HG03095 (cell line): ENCODE measurements at regions not wholly inside any gene's neighbourhood (a gene's known extent, or its start where the extent isn't known, plus 50 kb on each side); places are given as distances from the start of the nearest gene placed in this dataset.

Experiments
- ATAC-seq: cut with Tn5 transposase; IDR thresholded peaks from one replicate; pipeline ENCODE4 v1.9.1; 2021; ENCODE audit warnings: moderate library complexity; ENCODE audit not compliant: unreplicated experiment

DNA sequence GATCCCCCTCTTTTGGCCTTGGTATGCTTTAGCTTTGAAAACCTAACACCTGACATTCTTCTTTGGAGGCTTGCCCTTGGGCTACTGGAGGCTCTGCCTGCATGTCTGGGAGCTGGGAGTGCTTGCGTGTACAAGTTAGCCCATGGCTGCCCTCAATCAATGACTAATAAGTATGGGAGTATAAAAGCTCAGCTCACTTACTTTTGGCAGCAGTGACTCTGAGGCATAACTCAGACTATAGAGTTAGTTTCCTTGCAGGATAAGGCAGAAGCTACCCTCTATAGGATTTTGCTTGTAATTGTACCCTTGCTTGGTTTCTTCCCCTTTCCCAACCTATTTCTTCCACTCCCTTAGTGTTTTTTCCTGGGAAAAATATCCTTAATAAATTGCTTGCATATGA is 247.9 kb downstream of the PPP1R2C start:
- ATAC-seq = no peak

DNA sequence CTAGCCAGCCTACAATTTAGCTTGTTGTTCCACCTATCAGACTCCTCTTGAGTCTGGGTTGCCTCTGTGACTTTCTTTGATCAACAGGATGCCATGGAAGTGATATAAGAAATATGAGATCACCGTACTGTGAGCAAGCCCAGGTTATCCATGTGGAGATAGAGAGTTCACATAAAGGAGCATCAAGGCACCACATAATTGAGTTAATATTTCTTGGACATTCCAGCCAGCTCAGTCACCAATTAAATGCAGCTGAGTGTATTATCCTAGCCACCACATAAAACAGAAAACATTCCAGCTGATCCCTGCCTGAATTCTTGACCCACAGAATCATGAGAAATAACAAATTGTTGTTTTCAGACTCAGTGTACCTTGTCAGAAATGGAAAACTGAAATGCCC is 253.6 kb downstream of the PPP1R2C start:
- no peak for ATAC-seq

GRCh38 chrX:42519666-42520231 is 258.2 kb downstream of the PPP1R2C start:
- ATAC-seq = no peak

GRCh38 chrX:42515939-42516338 is 262.0 kb downstream of the PPP1R2C start:
- no peak for ATAC-seq

GRCh38 chrX:42505016-42505415 is 272.9 kb downstream of the PPP1R2C start:
- no peak for ATAC-seq

GRCh38 chrX:42499620-42500019 is 278.3 kb downstream of the PPP1R2C start:
- ATAC-seq = no peak

GRCh38 chrX:42497356-42497755 is 280.6 kb downstream of the PPP1R2C start:
- ATAC-seq = no peak

- no peak for ATAC-seq
Observed at GRCh38 chrX:42496239-42496638, 281.7 kb downstream of the PPP1R2C start.

DNA sequence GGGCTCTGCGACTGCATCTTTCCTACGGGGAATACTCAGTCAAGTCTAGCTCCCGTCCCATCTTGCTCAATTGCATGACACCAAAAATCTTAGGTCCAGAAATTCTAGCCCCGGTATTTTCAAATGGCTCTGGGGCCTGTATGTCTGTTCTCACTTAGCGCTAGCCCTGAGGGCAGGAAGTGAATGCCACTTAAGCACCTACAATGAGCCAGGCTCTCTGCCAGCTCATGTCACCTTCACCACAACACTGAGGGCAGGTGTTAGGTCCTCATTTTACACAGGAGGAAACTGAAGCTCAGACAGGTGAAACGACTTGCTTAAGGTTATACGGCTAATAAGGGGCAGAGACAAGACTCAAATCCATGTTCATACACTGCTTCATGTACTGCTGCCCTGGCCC is 282.8 kb downstream of the PPP1R2C start:
- no peak for ATAC-seq

GRCh38 chrX:42491137-42491907 is 286.6 kb downstream of the PPP1R2C start:
- no peak for ATAC-seq

DNA sequence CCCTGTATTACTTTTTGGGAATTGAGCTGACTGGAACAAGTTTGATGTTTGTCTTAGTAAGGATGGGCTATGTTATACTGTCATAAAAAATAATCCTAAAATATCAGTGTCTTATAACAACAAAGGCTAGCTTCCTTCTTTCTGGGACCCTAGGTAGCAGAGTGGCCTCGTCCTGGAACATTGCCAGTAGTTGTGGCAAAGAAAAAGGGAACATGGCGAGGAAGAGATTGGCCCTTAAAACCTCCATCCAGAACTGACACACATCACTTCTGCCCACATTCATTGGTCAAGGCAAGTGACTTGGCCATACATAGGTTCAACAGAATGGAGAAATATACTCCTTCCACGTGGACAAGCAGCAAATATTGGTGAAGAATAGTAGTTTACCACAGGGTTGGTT is 287.9 kb downstream of the PPP1R2C start:
- no peak for ATAC-seq

DNA sequence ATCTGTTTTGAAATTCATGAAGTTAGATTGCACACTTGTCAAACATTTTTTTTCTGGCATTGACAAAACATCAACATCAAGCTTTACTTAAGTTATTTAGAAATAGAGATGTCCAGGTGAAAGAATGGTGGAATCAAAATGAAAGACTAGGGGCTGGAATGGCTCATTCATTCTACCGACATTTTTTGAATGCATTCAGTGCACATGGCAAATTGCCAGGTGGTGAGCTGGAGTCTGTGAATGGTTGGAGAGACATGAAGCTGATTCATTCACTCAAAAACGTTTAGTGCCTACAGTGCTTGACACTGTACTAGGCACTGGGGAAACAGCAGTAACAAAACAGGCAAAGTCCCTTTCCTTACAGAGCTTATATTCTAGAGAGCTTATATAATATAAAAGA is 292.4 kb downstream of the PPP1R2C start:
- ATAC-seq = no peak

GRCh38 chrX:42484233-42484632 is 293.7 kb downstream of the PPP1R2C start:
- no peak for ATAC-seq

GRCh38 chrX:42477396-42477795 is 300.6 kb downstream of the PPP1R2C start:
- no peak for ATAC-seq

- ATAC-seq = no peak
Observed at GRCh38 chrX:42472727-42473126, 305.2 kb downstream of the PPP1R2C start.

DNA sequence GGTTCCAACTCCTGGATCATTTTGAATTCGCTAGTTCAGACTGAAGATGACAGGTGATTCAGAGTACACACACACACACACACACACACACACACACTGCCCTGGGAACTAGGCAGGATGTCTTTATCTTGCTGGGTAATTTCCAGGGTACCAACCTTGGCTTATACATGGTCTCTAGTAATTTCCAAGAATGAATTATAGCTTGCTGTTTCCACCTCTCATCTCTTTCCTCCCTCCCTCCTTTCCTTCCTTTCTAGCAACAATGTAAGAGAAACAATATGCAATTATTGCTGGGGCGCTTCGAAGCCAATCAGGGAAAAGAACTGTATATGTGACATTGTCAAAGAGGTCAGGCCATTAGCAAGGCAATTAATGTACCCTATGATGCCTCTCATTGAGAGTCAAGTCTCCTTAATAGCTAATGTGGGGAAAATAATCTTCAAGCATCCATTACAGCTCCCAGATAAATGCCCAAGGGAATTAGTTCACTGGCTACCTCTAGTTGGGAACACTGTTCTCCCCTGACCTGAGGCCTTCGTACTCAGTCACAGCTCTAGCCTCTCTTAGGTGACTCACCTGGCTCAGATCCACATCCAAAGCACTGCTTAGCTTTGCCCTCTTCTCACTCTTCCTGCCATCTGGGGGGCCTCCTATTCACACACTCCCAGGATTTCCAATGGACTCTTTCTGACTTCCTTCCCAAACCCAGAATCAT is 311.5 kb downstream of the PPP1R2C start:
- ATAC-seq = no peak

DNA sequence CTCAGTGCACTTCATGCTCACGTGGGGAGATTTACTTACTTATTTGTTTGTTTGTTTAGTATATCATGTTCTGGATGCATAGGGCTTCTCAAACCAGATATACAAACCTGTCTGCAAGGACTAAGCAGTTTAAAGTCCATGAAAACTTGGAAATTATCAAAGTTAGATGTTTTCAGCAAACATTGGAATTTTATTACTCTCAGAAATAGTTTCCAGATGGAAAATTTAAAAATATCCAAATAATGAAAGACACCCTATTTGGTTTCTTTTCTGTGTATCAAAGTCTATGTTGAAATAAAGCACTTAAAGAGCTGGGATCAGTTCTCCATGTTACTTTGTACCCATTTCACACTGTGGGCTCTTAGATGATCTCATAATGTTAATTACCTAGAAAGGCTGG is 312.1 kb downstream of the PPP1R2C start:
- no peak for ATAC-seq

GRCh38 chrX:42463706-42464490 is 314.1 kb downstream of the PPP1R2C start:
- no peak for ATAC-seq

GRCh38 chrX:42462917-42463316 is 315.0 kb downstream of the PPP1R2C start:
- ATAC-seq = no peak

DNA sequence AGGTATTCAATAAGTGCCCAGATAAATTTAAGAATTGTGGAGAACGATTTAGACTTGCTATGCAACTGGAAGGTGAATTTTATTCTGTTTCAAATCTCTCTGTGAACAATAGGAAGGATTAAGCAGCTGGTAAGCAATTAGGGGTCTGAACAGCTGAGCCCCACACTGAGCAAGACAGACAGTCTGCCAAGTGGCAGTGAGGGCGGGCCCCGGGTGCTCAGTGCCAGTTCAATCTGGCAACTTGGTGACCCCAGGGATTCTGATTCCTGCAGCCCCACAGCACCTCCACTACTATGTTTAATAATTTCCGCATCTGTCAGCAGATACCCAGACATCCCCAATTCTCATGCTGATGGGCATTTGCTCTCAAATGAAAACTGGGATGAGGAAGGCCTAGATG is 317.3 kb downstream of the PPP1R2C start:
- ATAC-seq = no peak

GRCh38 chrX:42459735-42460134 is 318.2 kb downstream of the PPP1R2C start:
- ATAC-seq = no peak
